ENCODE measurements at regions not wholly inside any gene's neighbourhood (a gene's known extent, or its start where the extent isn't known, plus 50 kb on each side); places are given as distances from the start of the nearest gene placed in this dataset.
"Not testable (repeated sequence)": the region's sequence is repeated elsewhere in the genome, so short reads cannot be mapped to it uniquely, and the experiment has no call there.

GRCh38 chr14:106657460-106657859 lies 1131.1 kb downstream of the TMEM121 start:
- TF ChIP-seq BACH2 (CRISPR knock-in tag; IDR thresholded peaks at IDR 0.05; ENCODE audit: borderline replicate concordance) (no peak), ZFP3 (CRISPR knock-in tag; IDR thresholded peaks at IDR 0.05) (no peak), SNAI2 (CRISPR knock-in tag; IDR thresholded peaks at IDR 0.05) (no peak), TCF4 (CRISPR knock-in tag; IDR thresholded peaks at IDR 0.05; ENCODE audit: borderline replicate concordance) (no peak), TOX (CRISPR knock-in tag; IDR thresholded peaks at IDR 0.05; ENCODE audit: borderline replicate concordance) (no peak), ARNTL (CRISPR knock-in tag; IDR thresholded peaks at IDR 0.05; ENCODE audit: borderline replicate concordance, low read depth) (no peak), ISL1 (CRISPR knock-in tag; IDR thresholded peaks at IDR 0.05) (no peak), GLIS3 (CRISPR knock-in tag; IDR thresholded peaks at IDR 0.05) (no peak), ZNF565 (CRISPR knock-in tag; conservative IDR thresholded peaks at IDR 0.05; ENCODE audit: low read depth) (no peak), CREB5 (CRISPR knock-in tag; IDR thresholded peaks at IDR 0.05; ENCODE audit: low read depth) (no peak), OSR1 (CRISPR knock-in tag; IDR thresholded peaks at IDR 0.05) (no peak), ZFP30 (CRISPR knock-in tag; IDR thresholded peaks at IDR 0.05) (no peak), PATZ1 (CRISPR knock-in tag; IDR thresholded peaks at IDR 0.05; ENCODE audit: borderline replicate concordance) (no peak)
- 0 out of 3 replicates have a peak, but pooled peaks have one; percentile 39 for ATAC-seq

- not testable (repeated sequence) for ATAC-seq
These were observed 1131.9 kb downstream of the TMEM121 start for GRCh38 chr14:106658066-106658860.

GRCh38 chr14:106661561-106661960 lies 1135.2 kb downstream of the TMEM121 start:
- ATAC-seq = peak; percentile 66

GRCh38 chr14:106662936-106663550 lies 1136.7 kb downstream of the TMEM121 start:
- TF ChIP-seq CSRNP3 (CRISPR knock-in tag; IDR thresholded peaks at IDR 0.05) (no peak), ARNTL (CRISPR knock-in tag; IDR thresholded peaks at IDR 0.05; ENCODE audit: borderline replicate concordance, low read depth) (no peak), RARB (CRISPR knock-in tag; IDR thresholded peaks at IDR 0.05) (no peak), ZFP3 (CRISPR knock-in tag; IDR thresholded peaks at IDR 0.05) (no peak), ZNF8 (CRISPR knock-in tag; IDR thresholded peaks at IDR 0.05) (no peak), PATZ1 (CRISPR knock-in tag; IDR thresholded peaks at IDR 0.05; ENCODE audit: borderline replicate concordance) (no peak), TCF4 (CRISPR knock-in tag; IDR thresholded peaks at IDR 0.05; ENCODE audit: borderline replicate concordance) (no peak), GLIS3 (CRISPR knock-in tag; IDR thresholded peaks at IDR 0.05) (no peak), TOX (CRISPR knock-in tag; IDR thresholded peaks at IDR 0.05; ENCODE audit: borderline replicate concordance) (no peak), CSDC2 (CRISPR knock-in tag; IDR thresholded peaks at IDR 0.05) (no peak), ZNF565 (CRISPR knock-in tag; conservative IDR thresholded peaks at IDR 0.05; ENCODE audit: low read depth) (no peak), BACH2 (CRISPR knock-in tag; IDR thresholded peaks at IDR 0.05; ENCODE audit: borderline replicate concordance) (no peak), ESRRG (CRISPR knock-in tag; IDR thresholded peaks at IDR 0.05) (no peak), CREB5 (CRISPR knock-in tag; IDR thresholded peaks at IDR 0.05; ENCODE audit: low read depth) (no peak), ZNF70 (CRISPR knock-in tag; IDR thresholded peaks at IDR 0.05) (no peak), ZC3H10 (CRISPR knock-in tag; IDR thresholded peaks at IDR 0.05) (no peak), OSR1 (CRISPR knock-in tag; IDR thresholded peaks at IDR 0.05) (no peak), SNAI2 (CRISPR knock-in tag; IDR thresholded peaks at IDR 0.05) (no peak), PPARA (CRISPR knock-in tag; IDR thresholded peaks at IDR 0.05; ENCODE audit: borderline replicate concordance) (no peak)
- no peak for ATAC-seq

- not testable (repeated sequence) for ATAC-seq
These were observed 1137.5 kb downstream of the TMEM121 start for GRCh38 chr14:106663805-106664410.
